ENCODE measurements at regions not wholly inside any gene's neighbourhood (a gene's known extent, or its start where the extent isn't known, plus 50 kb on each side); places are given as distances from the start of the nearest gene placed in this dataset.
A peak's percentile ranks its signal among the peaks of the same experiment; 100 is the strongest.

DNA sequence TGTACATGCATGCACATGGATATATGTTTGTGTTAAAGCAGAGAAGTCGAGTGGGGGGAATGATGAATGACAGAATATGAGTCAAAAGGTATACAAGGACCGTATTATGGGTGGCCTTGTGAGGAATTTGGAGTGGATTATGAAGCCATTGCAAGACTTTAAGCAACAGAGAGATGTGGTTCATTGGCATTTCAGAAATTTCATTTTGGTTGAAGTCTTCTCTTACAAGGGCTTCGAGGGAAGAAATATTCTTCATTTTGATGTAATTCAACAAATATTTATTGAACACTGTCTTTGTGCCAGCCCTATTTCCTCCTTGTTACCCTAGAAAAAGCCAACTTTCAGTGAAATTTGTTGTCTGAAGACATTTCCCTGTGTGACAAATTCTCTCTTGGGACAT lies 83.9 kb upstream of the SLCO6A1 start (continued):
- no peak for TF ChIP-seq ZNF462 (CRISPR knock-in tag; IDR thresholded peaks at IDR 0.05)
- TF ChIP-seq ZNF114 (CRISPR knock-in tag; IDR thresholded peaks at IDR 0.05): no peak

DNA sequence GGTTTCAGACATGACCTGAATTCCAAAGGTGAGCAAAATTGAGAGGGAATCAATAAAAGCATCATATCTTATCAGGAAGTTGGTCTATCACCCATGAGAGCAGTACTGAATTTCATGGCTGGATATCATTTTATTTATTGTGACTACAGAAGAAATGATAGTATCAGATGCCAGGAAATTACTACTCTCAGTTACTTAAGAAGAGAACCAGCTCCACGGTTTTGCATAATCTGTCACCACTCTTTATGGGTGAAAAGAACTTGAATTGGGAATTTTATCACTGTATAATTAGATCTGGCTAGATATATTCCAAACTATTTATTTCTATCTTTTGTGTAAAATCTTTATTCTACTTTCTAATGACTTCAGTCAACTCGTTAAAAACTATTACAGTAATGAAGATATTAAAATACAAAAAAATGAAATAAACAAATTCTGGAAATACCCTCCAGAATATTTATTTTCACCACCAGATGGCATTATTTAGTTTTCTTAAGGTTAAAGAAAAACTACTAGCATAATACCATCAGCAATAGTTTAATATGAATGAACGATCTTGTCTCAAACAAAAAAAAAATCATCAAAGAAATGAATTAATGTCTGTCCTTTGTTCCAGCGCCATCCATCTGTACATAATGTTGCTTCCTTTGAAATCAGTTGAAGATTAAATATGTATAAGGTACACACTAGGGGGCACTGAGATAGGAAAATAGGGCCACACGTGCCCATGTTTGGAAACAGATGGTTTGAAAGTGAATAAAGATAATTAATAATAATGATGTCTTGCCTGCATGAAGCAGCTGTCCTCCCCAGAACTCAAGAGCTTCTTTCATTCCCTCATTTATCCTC lies 84.7 kb upstream of the SLCO6A1 start:
- Mint-ChIP-seq H3K4me3 (no peak overlapping the region), H3K36me3 (ENCODE audit: low read depth) (no peaks in the 10 kb centered on the region), H3K4me1 (peaks cover 7% of the 10 kb centered on the region), H3K9me3 (no peaks in the 10 kb centered on the region), H3K27me3 (ENCODE audit: insufficient read depth, low read depth, poor library complexity) (peaks cover 1% of the 10 kb centered on the region), H3K27ac (no peak overlapping the region)
- H3K4me2 ChIP-seq: no peak overlapping the region
- DNase-seq (ENCODE audit: low spot score) (peak; percentile 15), ATAC-seq (no peak)
- no peaks in the 10 kb centered on the region for H3K9me2 ChIP-seq (ENCODE audit: insufficient read depth)
- no peaks in the 10 kb centered on the region for H3K36me3 ChIP-seq (ENCODE audit: insufficient read depth)
- H3K4me1 ChIP-seq (ENCODE audit: insufficient read depth): no peaks in the 10 kb centered on the region; the same call in 1 of the 2 replicates
- no peaks in the 10 kb centered on the region for H3F3A ChIP-seq (replicated peaks; ENCODE audit: low read depth)
- TF ChIP-seq, protein P1, sequence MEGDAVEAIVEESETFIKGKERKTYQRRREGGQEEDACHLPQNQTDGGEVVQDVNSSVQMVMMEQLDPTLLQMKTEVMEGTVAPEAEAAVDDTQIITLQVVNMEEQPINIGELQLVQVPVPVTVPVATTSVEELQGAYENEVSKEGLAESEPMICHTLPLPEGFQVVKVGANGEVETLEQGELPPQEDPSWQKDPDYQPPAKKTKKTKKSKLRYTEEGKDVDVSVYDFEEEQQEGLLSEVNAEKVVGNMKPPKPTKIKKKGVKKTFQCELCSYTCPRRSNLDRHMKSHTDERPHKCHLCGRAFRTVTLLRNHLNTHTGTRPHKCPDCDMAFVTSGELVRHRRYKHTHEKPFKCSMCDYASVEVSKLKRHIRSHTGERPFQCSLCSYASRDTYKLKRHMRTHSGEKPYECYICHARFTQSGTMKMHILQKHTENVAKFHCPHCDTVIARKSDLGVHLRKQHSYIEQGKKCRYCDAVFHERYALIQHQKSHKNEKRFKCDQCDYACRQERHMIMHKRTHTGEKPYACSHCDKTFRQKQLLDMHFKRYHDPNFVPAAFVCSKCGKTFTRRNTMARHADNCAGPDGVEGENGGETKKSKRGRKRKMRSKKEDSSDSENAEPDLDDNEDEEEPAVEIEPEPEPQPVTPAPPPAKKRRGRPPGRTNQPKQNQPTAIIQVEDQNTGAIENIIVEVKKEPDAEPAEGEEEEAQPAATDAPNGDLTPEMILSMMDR (conservative IDR thresholded peaks at IDR 0.05; ENCODE audit: low read depth in 2 of 2): peak in 1 of 2 experiments; percentile 79; a peak in 3 of 4 replicates
- TF ChIP-seq, protein P2, sequence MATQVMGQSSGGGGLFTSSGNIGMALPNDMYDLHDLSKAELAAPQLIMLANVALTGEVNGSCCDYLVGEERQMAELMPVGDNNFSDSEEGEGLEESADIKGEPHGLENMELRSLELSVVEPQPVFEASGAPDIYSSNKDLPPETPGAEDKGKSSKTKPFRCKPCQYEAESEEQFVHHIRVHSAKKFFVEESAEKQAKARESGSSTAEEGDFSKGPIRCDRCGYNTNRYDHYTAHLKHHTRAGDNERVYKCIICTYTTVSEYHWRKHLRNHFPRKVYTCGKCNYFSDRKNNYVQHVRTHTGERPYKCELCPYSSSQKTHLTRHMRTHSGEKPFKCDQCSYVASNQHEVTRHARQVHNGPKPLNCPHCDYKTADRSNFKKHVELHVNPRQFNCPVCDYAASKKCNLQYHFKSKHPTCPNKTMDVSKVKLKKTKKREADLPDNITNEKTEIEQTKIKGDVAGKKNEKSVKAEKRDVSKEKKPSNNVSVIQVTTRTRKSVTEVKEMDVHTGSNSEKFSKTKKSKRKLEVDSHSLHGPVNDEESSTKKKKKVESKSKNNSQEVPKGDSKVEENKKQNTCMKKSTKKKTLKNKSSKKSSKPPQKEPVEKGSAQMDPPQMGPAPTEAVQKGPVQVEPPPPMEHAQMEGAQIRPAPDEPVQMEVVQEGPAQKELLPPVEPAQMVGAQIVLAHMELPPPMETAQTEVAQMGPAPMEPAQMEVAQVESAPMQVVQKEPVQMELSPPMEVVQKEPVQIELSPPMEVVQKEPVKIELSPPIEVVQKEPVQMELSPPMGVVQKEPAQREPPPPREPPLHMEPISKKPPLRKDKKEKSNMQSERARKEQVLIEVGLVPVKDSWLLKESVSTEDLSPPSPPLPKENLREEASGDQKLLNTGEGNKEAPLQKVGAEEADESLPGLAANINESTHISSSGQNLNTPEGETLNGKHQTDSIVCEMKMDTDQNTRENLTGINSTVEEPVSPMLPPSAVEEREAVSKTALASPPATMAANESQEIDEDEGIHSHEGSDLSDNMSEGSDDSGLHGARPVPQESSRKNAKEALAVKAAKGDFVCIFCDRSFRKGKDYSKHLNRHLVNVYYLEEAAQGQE (IDR thresholded peaks at IDR 0.05; ENCODE audit: unreplicated experiment): no peak
- no peak overlapping the region for H3K27ac ChIP-seq (ENCODE audit: low read depth)
- no peaks in the 10 kb centered on the region for H3K27me3 ChIP-seq (ENCODE audit: insufficient read depth)
- H2AFZ ChIP-seq: no peak overlapping the region
- H3K4me3 ChIP-seq: no peak overlapping the region
- H4K20me1 ChIP-seq (replicated peaks; ENCODE audit: insufficient read depth): no peaks in the 10 kb centered on the region
- H3K79me2 ChIP-seq (replicated peaks; ENCODE audit: insufficient read depth): no peaks in the 10 kb centered on the region
